ENCODE measurements at regions not wholly inside any gene's neighbourhood (a gene's known extent, or its start where the extent isn't known, plus 50 kb on each side); places are given as distances from the start of the nearest gene placed in this dataset.
"Not testable (repeated sequence)": the region's sequence is repeated elsewhere in the genome, so short reads cannot be mapped to it uniquely, and the experiment has no call there.

- no peak for DNase-seq
Observed at GRCh38 chr20:52004715-52005114, 186.9 kb downstream of the ZFP64 start.

GRCh38 chr20:52004018-52004417 lies 187.6 kb downstream of the ZFP64 start:
- DNase-seq: no peak

GRCh38 chr20:52003415-52003814 lies 188.2 kb downstream of the ZFP64 start:
- DNase-seq: no peak

- no peak for DNase-seq
Observed at GRCh38 chr20:52001999-52002666, 189.4 kb downstream of the ZFP64 start.

GRCh38 chr20:51997281-51997936 lies 194.2 kb downstream of the ZFP64 start:
- not testable (repeated sequence) for DNase-seq

- no peak for DNase-seq
Observed at GRCh38 chr20:51995551-51995951, 193.2 kb upstream of the SALL4 start.

GRCh38 chr20:51994751-51995417 lies 192.6 kb upstream of the SALL4 start:
- no peak for DNase-seq

GRCh38 chr20:51987812-51988211 lies 185.5 kb upstream of the SALL4 start:
- no peak for DNase-seq

- no peak for DNase-seq
Observed at GRCh38 chr20:51985013-51985415, 182.7 kb upstream of the SALL4 start.

- DNase-seq: no peak
Observed at GRCh38 chr20:51980277-51980676, 178.0 kb upstream of the SALL4 start.

- no peak for DNase-seq
Observed at GRCh38 chr20:51979226-51979625, 176.9 kb upstream of the SALL4 start.

GRCh38 chr20:51978070-51978501 lies 175.8 kb upstream of the SALL4 start:
- no peak for DNase-seq

- no peak for DNase-seq
Observed at GRCh38 chr20:51972056-51972455, 169.7 kb upstream of the SALL4 start.

GRCh38 chr20:51970858-51971257 lies 168.5 kb upstream of the SALL4 start:
- DNase-seq: no peak

- no peak for DNase-seq
Observed at GRCh38 chr20:51969191-51969590, 166.9 kb upstream of the SALL4 start.

- DNase-seq: no peak
Observed at GRCh38 chr20:51968151-51968550, 165.8 kb upstream of the SALL4 start.

- DNase-seq: no peak
Observed at GRCh38 chr20:51966296-51966971, 164.1 kb upstream of the SALL4 start.

GRCh38 chr20:51961964-51962761 lies 159.8 kb upstream of the SALL4 start:
- DNase-seq: no peak

GRCh38 chr20:51960047-51960675 lies 157.8 kb upstream of the SALL4 start:
- DNase-seq: no peak

- DNase-seq: no peak
Observed at GRCh38 chr20:51959066-51959542, 156.8 kb upstream of the SALL4 start.

GRCh38 chr20:51958099-51959065 lies 156.1 kb upstream of the SALL4 start:
- no peak for DNase-seq

Data from stimulated activated CD4-positive, alpha-beta T cell treated with anti-CD3 and anti-CD28 coated beads, Interleukin-12 subunit alpha, Interleukin-12 subunit beta, amount 100 ng/mL, for 4 hours (primary cell).